RWPE1 (cell line): ENCODE measurements at regions not wholly inside any gene's neighbourhood (a gene's known extent, or its start where the extent isn't known, plus 50 kb on each side); places are given as distances from the start of the nearest gene placed in this dataset.

Experiments used
- CTCF ChIA-PET: fragments of 350-600 bp; sonication (Branson Sonifier 250); formaldehyde crosslinking; extraction: SDS; loops from one replicate; lab custom pipeline; 2021; lab: Yijun Ruan, JAX
- POLR2A ChIA-PET: fragments of 400-600 bp; formaldehyde crosslinking; extraction: SDS; loops from one replicate; lab custom pipeline; 2020; ENCODE audit warnings: antibody characterized with exemption; ENCODE audit not compliant: low non-redundant PET; lab: Yijun Ruan, JAX
- DNase-seq: peaks from one replicate; pipeline ENCODE4 v3.0.0; 2012; ENCODE audit warnings: low spot score
- H3K27ac ChIP-seq: fragments of 450-650 bp; 2 replicates; pipeline ENCODE4 v1.5.1; 2017
- TF ChIP-seq, protein P1 (sequence below): fragments of 450-650 bp; conservative IDR thresholded peaks from 2 replicates; pipeline ENCODE4 v1.5.1; 2017; ENCODE audit warnings: low read depth, mild to moderate bottlenecking

DNA sequence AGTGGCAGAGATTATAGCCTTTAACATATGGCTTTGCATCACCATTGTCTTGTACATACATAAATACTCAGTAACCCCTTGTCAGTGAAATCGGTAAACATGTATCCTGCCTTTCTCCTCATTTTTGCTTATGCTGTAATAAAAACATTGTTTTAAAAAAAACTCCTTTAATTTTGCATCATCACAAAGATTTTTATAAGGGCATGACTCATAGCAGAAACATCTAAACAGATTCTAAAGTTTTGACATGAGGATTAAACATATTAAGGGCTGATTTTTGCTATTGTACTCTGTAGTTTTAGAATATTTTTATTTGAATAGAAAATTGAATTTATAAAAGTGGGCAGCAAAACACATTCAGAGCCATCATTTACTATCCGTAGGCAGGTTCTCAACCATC, 275.9 kb downstream of the ZIC4 start:
- CTCF ChIA-PET = no interaction called here
- no peak for DNase-seq
- POLR2A ChIA-PET = no interaction called here

DNA sequence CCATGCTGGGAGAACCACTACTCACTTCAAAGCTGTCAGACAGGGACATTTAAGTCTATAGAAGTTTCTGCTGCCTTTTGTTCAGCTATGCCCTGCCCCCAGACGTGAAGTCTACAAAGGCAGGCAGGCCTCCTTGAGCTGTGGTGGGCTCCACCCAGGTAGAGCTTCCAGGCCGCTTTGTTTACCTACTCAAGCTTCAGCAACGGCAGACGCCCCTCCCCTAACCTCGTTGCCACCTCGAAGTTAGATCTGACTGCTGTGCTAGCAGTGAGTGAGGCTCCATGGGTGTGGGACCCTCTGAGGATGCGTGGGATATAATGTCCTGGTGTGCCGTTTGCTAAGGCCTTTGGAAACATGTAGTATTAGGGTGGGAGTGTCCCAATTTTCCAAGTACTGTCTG, 276.7 kb downstream of the ZIC4 start:
- H3K27ac ChIP-seq = no peak overlapping the region
- CTCF ChIA-PET = no interaction called here
- POLR2A ChIA-PET = no interaction called here
- TF ChIP-seq, protein P1, sequence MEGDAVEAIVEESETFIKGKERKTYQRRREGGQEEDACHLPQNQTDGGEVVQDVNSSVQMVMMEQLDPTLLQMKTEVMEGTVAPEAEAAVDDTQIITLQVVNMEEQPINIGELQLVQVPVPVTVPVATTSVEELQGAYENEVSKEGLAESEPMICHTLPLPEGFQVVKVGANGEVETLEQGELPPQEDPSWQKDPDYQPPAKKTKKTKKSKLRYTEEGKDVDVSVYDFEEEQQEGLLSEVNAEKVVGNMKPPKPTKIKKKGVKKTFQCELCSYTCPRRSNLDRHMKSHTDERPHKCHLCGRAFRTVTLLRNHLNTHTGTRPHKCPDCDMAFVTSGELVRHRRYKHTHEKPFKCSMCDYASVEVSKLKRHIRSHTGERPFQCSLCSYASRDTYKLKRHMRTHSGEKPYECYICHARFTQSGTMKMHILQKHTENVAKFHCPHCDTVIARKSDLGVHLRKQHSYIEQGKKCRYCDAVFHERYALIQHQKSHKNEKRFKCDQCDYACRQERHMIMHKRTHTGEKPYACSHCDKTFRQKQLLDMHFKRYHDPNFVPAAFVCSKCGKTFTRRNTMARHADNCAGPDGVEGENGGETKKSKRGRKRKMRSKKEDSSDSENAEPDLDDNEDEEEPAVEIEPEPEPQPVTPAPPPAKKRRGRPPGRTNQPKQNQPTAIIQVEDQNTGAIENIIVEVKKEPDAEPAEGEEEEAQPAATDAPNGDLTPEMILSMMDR = no peak
- DNase-seq = no peak

More for the DNA sequence above, 275.9 kb downstream of the ZIC4 start:
- H3K27ac ChIP-seq = no peak overlapping the region
- TF ChIP-seq, protein P1 = no peak

DNA sequence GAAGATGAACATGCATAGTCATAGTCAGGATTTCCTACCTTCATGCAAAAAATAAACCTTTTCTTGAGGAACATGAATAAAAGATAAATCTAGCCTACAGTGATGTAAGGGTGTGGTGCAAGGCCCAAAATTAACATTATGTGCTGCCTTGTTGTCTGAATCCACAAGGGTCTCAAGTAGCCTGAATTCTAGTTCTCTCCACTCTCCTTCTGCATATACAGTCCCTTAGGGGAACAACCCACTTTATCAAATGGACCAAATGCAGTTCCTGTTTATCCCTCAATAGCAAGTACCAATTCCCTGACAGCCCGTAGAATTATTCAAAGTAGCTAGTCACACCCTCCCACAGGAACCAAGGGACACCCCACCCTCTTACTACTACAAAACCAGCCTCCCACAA, 284.0 kb downstream of the ZIC4 start:
- DNase-seq = no peak
- TF ChIP-seq, protein P1 = no peak
- ChIA-PET CTCF (interaction anchor here (0.6 kb wide), 1 partner anchor 495 kb away, joined by 3 read pairs; no protein-coding TSS in a partner anchor), POLR2A (no interaction called here)
- H3K27ac ChIP-seq = no peak overlapping the region

DNA sequence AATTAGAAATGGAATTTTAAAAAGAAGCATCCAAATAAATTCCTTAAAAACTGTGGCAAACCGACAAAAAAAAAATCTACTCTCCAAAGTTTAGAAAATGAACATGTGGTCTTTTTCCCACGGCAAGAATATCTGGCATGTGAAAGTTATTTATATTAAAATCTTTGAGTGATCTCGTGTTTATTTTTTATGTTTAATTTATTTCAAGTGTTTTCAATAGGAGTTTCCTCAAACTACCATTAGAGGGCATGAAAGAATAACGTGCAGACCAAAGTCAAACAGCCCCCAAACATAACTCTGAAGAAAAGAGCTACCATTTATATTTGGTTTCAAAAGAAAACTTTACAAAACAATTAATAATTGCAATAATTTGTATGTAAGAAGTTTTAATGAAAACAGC, 286.4 kb downstream of the ZIC4 start:
- TF ChIP-seq, protein P1 = peak; percentile 32
- peak; percentile 1 for DNase-seq
- POLR2A ChIA-PET = no interaction called here
- no peak overlapping the region for H3K27ac ChIP-seq
- CTCF ChIA-PET = interaction anchor here (0.6 to 0.7 kb wide), 2 partner anchors 259 to 1317 kb away, joined by 7 to 9 read pairs; no protein-coding TSS in a partner anchor

DNA sequence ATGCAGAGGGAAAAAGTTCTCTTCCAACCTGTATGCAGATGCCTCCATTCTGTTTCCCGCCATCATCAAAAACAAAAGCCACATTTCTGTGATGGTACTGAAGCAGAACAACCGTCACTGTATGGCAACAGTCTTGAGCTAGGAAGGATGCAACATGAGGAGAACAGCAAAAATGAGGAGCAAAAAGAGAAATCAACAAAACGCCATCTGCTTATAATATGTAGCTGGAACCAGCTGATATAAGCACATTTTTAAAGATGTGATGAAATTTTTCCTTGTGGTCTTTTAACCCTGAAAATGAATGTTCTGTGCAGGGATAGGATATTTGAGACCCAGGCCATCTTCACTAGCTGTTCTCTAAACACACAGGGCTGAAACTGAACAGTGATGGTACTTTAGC, 287.0 kb downstream of the ZIC4 start:
- DNase-seq = no peak
- H3K27ac ChIP-seq = no peak overlapping the region
- TF ChIP-seq, protein P1 = no peak
- POLR2A ChIA-PET = no interaction called here
- CTCF ChIA-PET = no interaction called here

DNA sequence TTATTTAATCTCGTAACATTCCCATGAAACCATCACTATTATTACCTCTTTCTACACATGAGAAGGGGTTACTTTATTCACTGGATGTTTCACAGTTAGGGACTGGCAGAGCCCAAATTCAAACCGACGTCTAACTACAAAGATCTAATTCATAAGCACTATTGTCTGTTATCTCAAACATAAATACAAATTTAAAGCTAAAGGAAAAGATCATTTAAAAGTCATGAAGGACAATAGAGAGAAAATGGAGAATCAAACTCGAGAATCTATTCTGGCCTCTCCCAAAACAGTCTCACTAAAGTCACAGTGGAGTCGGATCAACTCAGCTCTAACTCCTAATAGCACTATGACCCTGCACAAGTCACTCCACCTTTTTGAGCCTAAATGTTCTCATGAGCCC, 287.7 kb downstream of the ZIC4 start:
- no peak for DNase-seq
- CTCF ChIA-PET = no interaction called here
- TF ChIP-seq, protein P1 = no peak
- no peak overlapping the region for H3K27ac ChIP-seq
- POLR2A ChIA-PET = no interaction called here
